ENCODE measurements at regions not wholly inside any gene's neighbourhood (a gene's known extent, or its start where the extent isn't known, plus 50 kb on each side); places are given as distances from the start of the nearest gene placed in this dataset.

- Mint-ChIP-seq H3K27me3 (ENCODE audit: insufficient read depth, low read depth, poor library complexity) (peaks cover 9% of the 10 kb centered on the region), H3K4me3 (no peak overlapping the region), H3K4me1 (peaks cover 4% of the 10 kb centered on the region), H3K9me3 (peaks cover 3% of the 10 kb centered on the region; the same call in 2 of the 3 replicates), H3K27ac (no peak overlapping the region), H3K36me3 (ENCODE audit: low read depth) (no peaks in the 10 kb centered on the region)
- H3K79me2 ChIP-seq (replicated peaks; ENCODE audit: insufficient read depth) = no peaks in the 10 kb centered on the region
- peak; percentile 67 for ATAC-seq
- no peaks in the 10 kb centered on the region for H4K20me1 ChIP-seq (replicated peaks; ENCODE audit: insufficient read depth)
- no peak overlapping the region for H3K4me2 ChIP-seq
- TF ChIP-seq ZNF462 (CRISPR knock-in tag; IDR thresholded peaks at IDR 0.05) (no peak), CREB1 (CRISPR knock-in tag; IDR thresholded peaks at IDR 0.05; ENCODE audit: low read depth) (no peak), NANOG (IDR thresholded peaks at IDR 0.05; ENCODE audit: borderline replicate concordance) (no peak), EZH2 (IDR thresholded peaks at IDR 0.05; ENCODE audit: low read depth, unreplicated experiment) (no peak), ETS1 (IDR thresholded peaks at IDR 0.05) (no peak), CTCF (conservative IDR thresholded peaks at IDR 0.05; ENCODE audit: low read depth in 2 of 2) (peak in 1 of 2 experiments; percentile 52; a peak in 2 of 4 replicates), POLR2AphosphoS5 (IDR thresholded peaks at IDR 0.05; ENCODE audit: low read depth) (no peak), ZNF114 (CRISPR knock-in tag; IDR thresholded peaks at IDR 0.05) (no peak)
- no peak overlapping the region for H2AFZ ChIP-seq
- no peaks in the 10 kb centered on the region for H3K9me2 ChIP-seq (ENCODE audit: insufficient read depth)
- no peaks in the 10 kb centered on the region for H3K4me1 ChIP-seq (ENCODE audit: insufficient read depth)
- H3K27ac ChIP-seq (ENCODE audit: low read depth) = no peak overlapping the region
- H3K36me3 ChIP-seq (ENCODE audit: insufficient read depth) = no peaks in the 10 kb centered on the region
- no peaks in the 10 kb centered on the region for H3K27me3 ChIP-seq (ENCODE audit: insufficient read depth)
- DNase-seq (ENCODE audit: low spot score) = peak; percentile 20
- no peaks in the 10 kb centered on the region for H3F3A ChIP-seq (replicated peaks; ENCODE audit: low read depth)
- H3K4me3 ChIP-seq = no peak overlapping the region
Observed at GRCh38 chr5:3389471-3390026, 206.1 kb upstream of the IRX1 start.
